Sigmoid colon (tissue), 4 donors: ENCODE measurements at regions not wholly inside any gene's neighbourhood (a gene's known extent, or its start where the extent isn't known, plus 50 kb on each side); places are given as distances from the start of the nearest gene placed in this dataset.

ENCODE experiments used
- CTCF ChIP-seq, 4 experiments: fragments of 450-650 bp in 3 of 4; fragments of 200-600 bp in 1 of 4; IDR thresholded peaks; one replicate each; pipeline ENCODE4 v1.5.1; 2016 to 2019; ENCODE audit warnings: antibody characterized with exemption in 4 of 4, mild to moderate bottlenecking in 3 of 4, moderate library complexity in 2 of 4
- POLR2AphosphoS5 ChIP-seq, 4 donors: sonication (generic); formaldehyde crosslinking; IDR thresholded peaks; one replicate each; pipeline ENCODE4 v1.6.1; 2017; ENCODE audit warnings: antibody characterized with exemption in 4 of 4

GRCh38 chrX:108914791-108915190, 178.4 kb upstream of the IRS4 start:
- TF ChIP-seq CTCF (IDR thresholded peaks at IDR 0.05) (no peak), POLR2AphosphoS5 (IDR thresholded peaks at IDR 0.05) (no peak)
